Heart left ventricle (tissue), 13 donors: ENCODE measurements at regions not wholly inside any gene's neighbourhood (a gene's known extent, or its start where the extent isn't known, plus 50 kb on each side); places are given as distances from the start of the nearest gene placed in this dataset.

Experiments
- POLR2A ChIP-seq, 2 donors: fragments of 450-650 bp; IDR thresholded peaks; one replicate each; pipeline ENCODE4 v1.6.1; 2017; ENCODE audit warnings: antibody characterized with exemption in 2 of 2, mild to moderate bottlenecking in 2 of 2, moderate library complexity in 2 of 2
- TF ChIP-seq, protein P1 (sequence below), 12 donors: fragments of 200-600 bp; sonication (generic) in 4 of 12; IDR thresholded peaks; one replicate each; pipeline versions ENCODE4 v1.5.0 to v1.8.0; 2018 to 2022; ENCODE audit warnings: antibody characterized with exemption in 12 of 12, mild to moderate bottlenecking in 5 of 12
- donor health status: ischemic (EF 13 %, LVEDD 7.1; RV severe dilation, severe dysfunction).
- donor health status: DM: no; HTN: yes; CAD: no.
- donor health status: DM: no; HTN: no; CAD: no.
- donor health status: ischemic (EF 25% LVEDD 6.9; RV normal size, moderate dysfunction).
- donor health status: ischemic (EF 25% LVEDD 5.7; RV mildly dilated, moderate dysfunction).
- donor health status: ischemic (EF 35%, LVEDD 5.7; RV mildly dilated, moderate dysfunction).
- donor health status: nonischemic (EF 11% LVEDD 7.7; RV severe dilation, severe dysfunction).
- donor health status: DM: yes; HTN: yes; CAD: no.
- donor health status: PGD.
- donor health status: ischemic (EF 29% LVEDD 5.4; RV normal size, mild dysfunction).
- donor health status: nonischemic (EF 23%, LVEDD 6.1; RV moderate dilation, normal function).

DNA sequence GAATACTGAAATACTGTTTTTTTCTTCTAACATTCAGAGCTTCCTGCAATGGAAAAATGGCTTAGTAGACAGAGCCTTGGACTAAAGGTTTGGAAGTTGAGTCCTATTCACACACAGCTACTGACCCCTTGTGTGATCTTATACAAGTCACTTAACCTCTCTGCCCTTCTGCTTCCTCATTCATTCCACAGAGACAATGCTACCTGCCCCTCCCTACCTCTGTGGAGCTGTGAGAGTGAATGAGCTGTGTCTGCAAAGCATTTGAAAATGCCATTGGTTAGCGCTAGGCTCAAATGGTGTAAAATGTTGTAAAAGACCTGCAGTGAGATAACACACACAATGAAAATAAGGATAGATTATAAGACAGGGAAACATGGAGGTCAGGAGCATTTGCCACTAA, 214.4 kb downstream of the BARHL2 start:
- TF ChIP-seq, protein P1, sequence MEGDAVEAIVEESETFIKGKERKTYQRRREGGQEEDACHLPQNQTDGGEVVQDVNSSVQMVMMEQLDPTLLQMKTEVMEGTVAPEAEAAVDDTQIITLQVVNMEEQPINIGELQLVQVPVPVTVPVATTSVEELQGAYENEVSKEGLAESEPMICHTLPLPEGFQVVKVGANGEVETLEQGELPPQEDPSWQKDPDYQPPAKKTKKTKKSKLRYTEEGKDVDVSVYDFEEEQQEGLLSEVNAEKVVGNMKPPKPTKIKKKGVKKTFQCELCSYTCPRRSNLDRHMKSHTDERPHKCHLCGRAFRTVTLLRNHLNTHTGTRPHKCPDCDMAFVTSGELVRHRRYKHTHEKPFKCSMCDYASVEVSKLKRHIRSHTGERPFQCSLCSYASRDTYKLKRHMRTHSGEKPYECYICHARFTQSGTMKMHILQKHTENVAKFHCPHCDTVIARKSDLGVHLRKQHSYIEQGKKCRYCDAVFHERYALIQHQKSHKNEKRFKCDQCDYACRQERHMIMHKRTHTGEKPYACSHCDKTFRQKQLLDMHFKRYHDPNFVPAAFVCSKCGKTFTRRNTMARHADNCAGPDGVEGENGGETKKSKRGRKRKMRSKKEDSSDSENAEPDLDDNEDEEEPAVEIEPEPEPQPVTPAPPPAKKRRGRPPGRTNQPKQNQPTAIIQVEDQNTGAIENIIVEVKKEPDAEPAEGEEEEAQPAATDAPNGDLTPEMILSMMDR (IDR thresholded peaks at IDR 0.05), result no peak
- TF ChIP-seq POLR2A (IDR thresholded peaks at IDR 0.05), result no peak
